ENCODE measurements at regions not wholly inside any gene's neighbourhood (a gene's known extent, or its start where the extent isn't known, plus 50 kb on each side); places are given as distances from the start of the nearest gene placed in this dataset.

DNA sequence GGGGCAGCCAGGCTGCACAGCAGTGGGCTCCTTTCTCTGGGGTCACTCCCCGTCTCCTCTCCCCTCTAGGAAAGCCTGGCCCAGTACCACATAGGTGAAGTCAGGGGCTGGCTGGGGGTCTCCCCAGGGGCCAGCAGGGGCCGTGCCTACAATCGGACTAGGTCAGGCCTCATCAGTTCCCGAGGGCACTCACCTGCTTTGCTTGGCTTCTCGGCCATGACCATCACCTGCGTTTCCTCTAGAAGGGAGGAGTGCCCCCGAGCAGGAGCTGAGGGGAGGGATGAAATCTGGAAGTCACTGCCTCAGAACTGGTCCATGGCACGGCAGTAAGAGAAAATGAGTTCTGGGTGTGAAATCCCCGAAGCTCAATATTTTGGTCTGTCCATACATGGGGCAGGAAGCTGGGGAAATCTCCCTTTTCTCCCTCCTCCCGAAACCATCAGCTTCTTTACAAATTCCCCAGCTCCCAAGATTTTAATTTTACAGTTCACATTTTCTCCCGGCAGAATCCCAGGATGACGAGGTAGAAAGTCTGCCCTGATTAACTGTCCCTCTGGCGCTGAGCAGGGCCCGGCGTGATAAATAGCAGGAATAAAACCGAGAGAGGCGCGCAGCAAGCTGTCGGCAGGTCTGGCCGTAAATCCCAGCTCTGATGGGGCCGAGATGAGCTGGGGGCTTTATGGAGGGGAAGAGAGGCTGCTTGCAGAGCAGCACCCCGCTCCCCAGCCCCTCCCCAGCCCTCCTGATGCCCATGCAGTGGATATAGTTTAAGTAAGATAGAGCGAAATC lies 172.1 kb downstream of the RBFOX3 start:
- no peak for DNase-seq (ENCODE audit: low read depth)
- TF ChIP-seq, protein P1, sequence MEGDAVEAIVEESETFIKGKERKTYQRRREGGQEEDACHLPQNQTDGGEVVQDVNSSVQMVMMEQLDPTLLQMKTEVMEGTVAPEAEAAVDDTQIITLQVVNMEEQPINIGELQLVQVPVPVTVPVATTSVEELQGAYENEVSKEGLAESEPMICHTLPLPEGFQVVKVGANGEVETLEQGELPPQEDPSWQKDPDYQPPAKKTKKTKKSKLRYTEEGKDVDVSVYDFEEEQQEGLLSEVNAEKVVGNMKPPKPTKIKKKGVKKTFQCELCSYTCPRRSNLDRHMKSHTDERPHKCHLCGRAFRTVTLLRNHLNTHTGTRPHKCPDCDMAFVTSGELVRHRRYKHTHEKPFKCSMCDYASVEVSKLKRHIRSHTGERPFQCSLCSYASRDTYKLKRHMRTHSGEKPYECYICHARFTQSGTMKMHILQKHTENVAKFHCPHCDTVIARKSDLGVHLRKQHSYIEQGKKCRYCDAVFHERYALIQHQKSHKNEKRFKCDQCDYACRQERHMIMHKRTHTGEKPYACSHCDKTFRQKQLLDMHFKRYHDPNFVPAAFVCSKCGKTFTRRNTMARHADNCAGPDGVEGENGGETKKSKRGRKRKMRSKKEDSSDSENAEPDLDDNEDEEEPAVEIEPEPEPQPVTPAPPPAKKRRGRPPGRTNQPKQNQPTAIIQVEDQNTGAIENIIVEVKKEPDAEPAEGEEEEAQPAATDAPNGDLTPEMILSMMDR (IDR thresholded peaks at IDR 0.05; ENCODE audit: low read depth, low read length) = no peak
- no peak for TF ChIP-seq POLR2A (IDR thresholded peaks at IDR 0.05; ENCODE audit: extremely low read depth, insufficient read length)
- no peak overlapping the region for H3K4me3 ChIP-seq (ENCODE audit: low read depth, low read length)

DNA sequence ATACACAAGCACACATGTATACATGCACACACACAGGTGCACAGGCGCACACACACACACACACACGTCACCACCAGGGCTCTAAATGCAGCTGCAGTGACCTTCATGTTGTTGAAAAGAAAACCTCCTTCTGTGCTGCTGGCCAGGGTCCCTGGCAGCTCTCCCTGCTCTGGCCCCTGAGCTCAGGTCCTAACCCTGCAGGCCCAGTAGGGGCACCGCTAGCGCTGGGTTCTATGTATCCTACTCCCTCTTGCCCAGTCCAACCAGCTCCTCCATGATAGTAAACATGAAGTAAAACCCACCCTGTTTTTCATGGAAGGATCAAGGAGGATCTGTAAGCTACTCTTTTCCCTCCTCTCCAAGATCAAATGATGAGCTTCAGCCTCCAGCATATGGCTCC lies 172.8 kb downstream of the RBFOX3 start:
- no peak for DNase-seq (ENCODE audit: low read depth)
- H3K4me3 ChIP-seq (ENCODE audit: low read depth, low read length) = no peak overlapping the region
- TF ChIP-seq, protein P2, sequence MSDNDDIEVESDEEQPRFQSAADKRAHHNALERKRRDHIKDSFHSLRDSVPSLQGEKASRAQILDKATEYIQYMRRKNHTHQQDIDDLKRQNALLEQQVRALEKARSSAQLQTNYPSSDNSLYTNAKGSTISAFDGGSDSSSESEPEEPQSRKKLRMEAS (IDR thresholded peaks at IDR 0.05; ENCODE audit: low read depth, low read length) = no peak
- TF ChIP-seq POLR2A (IDR thresholded peaks at IDR 0.05; ENCODE audit: extremely low read depth, insufficient read length) (no peak), MYC (IDR thresholded peaks at IDR 0.05; ENCODE audit: low read depth, low read length) (no peak)
- TF ChIP-seq, protein P1 (IDR thresholded peaks at IDR 0.05; ENCODE audit: low read depth, low read length) = no peak

DNA sequence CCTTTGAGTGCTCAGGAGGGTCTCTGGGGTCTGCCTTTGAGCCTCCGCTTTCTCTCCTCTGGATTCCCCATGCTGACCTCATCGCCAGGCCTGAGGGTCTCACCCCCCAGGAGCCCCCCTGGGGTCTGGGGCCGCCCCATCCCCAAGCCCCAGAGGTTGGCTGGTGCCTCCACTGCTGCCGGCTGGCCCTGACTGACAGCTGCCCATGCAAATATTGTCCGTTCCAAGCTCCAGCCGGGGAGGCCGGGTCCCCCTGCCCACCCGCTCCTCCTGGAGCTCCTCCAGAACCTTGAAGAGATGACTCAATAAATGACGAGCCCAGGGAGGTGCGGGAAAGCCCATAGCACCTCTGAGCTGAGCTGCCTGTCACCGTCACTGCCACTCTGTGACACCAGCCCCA lies 173.8 kb downstream of the RBFOX3 start:
- TF ChIP-seq POLR2A (IDR thresholded peaks at IDR 0.05; ENCODE audit: extremely low read depth, insufficient read length) = no peak
- TF ChIP-seq, protein P2 (IDR thresholded peaks at IDR 0.05; ENCODE audit: low read depth, low read length) = no peak
- no peak for TF ChIP-seq MYC (IDR thresholded peaks at IDR 0.05; ENCODE audit: low read depth, low read length)
- TF ChIP-seq, protein P1 (IDR thresholded peaks at IDR 0.05; ENCODE audit: low read depth, low read length) = no peak
- H3K4me3 ChIP-seq (ENCODE audit: low read depth, low read length) = no peak overlapping the region
- DNase-seq (ENCODE audit: low read depth) = no peak

DNA sequence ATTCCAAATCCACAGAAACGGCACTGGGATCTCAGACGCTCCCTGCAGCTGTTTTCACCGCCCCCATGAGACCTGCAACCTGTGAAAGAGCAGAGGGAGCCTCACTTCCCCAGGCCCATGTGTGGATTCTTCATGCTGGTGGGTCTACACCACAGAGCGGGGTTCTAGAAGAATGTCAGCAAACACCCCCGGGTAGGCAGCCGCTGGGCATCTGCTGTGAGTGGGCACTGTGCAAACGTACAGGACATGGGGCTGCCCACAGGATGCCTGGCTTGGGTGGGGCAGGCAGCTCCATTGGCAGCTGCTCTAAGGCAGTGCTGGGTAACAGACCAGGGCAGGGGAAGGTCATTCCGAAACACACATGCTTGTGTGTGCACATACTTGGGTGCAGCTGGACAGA lies 174.9 kb downstream of the RBFOX3 start:
- DNase-seq (ENCODE audit: low read depth) = no peak
- no peak overlapping the region for H3K4me3 ChIP-seq (ENCODE audit: low read depth, low read length)
- no peak for TF ChIP-seq POLR2A (IDR thresholded peaks at IDR 0.05; ENCODE audit: extremely low read depth, insufficient read length)
- TF ChIP-seq, protein P2 (IDR thresholded peaks at IDR 0.05; ENCODE audit: low read depth, low read length) = no peak
- TF ChIP-seq MYC (IDR thresholded peaks at IDR 0.05; ENCODE audit: low read depth, low read length) = no peak
- TF ChIP-seq, protein P1 (IDR thresholded peaks at IDR 0.05; ENCODE audit: low read depth, low read length) = no peak

DNA sequence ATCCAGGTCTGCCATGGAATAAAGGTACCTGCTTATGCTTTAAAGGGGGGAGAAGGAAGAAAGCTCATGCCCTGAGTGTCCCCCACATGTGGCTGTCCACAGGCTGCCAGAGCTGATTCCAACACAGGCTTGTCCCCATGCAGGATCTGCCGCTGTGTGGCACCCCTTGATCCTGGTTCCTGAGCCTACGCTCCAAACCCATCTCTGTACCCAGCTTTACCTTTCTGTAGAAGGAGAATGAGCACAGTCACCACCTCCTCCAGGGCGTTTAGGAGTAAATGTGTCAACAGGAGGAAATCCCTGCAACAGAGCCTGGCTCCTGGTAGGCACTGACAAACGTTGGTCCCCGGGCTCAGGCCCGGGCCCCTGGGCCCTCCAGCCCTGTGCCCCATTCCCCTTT lies 175.6 kb downstream of the RBFOX3 start:
- TF ChIP-seq, protein P1 (IDR thresholded peaks at IDR 0.05; ENCODE audit: low read depth, low read length) = no peak
- no peak for TF ChIP-seq POLR2A (IDR thresholded peaks at IDR 0.05; ENCODE audit: extremely low read depth, insufficient read length)
- no peak for TF ChIP-seq MYC (IDR thresholded peaks at IDR 0.05; ENCODE audit: low read depth, low read length)
- TF ChIP-seq, protein P2 (IDR thresholded peaks at IDR 0.05; ENCODE audit: low read depth, low read length) = no peak
- no peak for DNase-seq (ENCODE audit: low read depth)
- no peak overlapping the region for H3K4me3 ChIP-seq (ENCODE audit: low read depth, low read length)
